GM19043 (cell line): ENCODE measurements at regions not wholly inside any gene's neighbourhood (a gene's known extent, or its start where the extent isn't known, plus 50 kb on each side); places are given as distances from the start of the nearest gene placed in this dataset.
A peak's percentile ranks its signal among the peaks of the same experiment; 100 is the strongest.
"Not testable (repeated sequence)": the region's sequence is repeated elsewhere in the genome, so short reads cannot be mapped to it uniquely, and the experiment has no call there.

ENCODE experiments used
- ATAC-seq: cut with Tn5 transposase; IDR thresholded peaks from one replicate; pipeline ENCODE4 v1.9.1; 2021; ENCODE audit warnings: low read depth; ENCODE audit not compliant: unreplicated experiment

GRCh38 chr12:23337213-23337612 lies 612.3 kb downstream of the SOX5 start:
- no peak for ATAC-seq

- no peak for ATAC-seq
Measured at GRCh38 chr12:23340351-23340750, 609.1 kb downstream of the SOX5 start.

GRCh38 chr12:23342407-23342806 lies 607.1 kb downstream of the SOX5 start:
- no peak for ATAC-seq

GRCh38 chr12:23349564-23349963 lies 599.9 kb downstream of the SOX5 start:
- ATAC-seq, result no peak

GRCh38 chr12:23350808-23351207 lies 598.7 kb downstream of the SOX5 start:
- peak; percentile 90 for ATAC-seq

- no peak for ATAC-seq
Measured at GRCh38 chr12:23352670-23353069, 596.8 kb downstream of the SOX5 start.

- ATAC-seq, result no peak
Measured at GRCh38 chr12:23354800-23355199, 594.7 kb downstream of the SOX5 start.

- no peak for ATAC-seq
Measured at GRCh38 chr12:23356440-23356839, 593.0 kb downstream of the SOX5 start.

- ATAC-seq, result no peak
Measured at GRCh38 chr12:23356927-23357708, 592.4 kb downstream of the SOX5 start.

- ATAC-seq, result no peak
Measured at GRCh38 chr12:23359975-23360701, 589.3 kb downstream of the SOX5 start.

GRCh38 chr12:23361971-23362370 lies 587.5 kb downstream of the SOX5 start:
- ATAC-seq, result no peak

- no peak for ATAC-seq
Measured at GRCh38 chr12:23368590-23368989, 580.9 kb downstream of the SOX5 start.

GRCh38 chr12:23375621-23376020 lies 573.8 kb downstream of the SOX5 start:
- no peak for ATAC-seq

GRCh38 chr12:23376238-23376637 lies 573.2 kb downstream of the SOX5 start:
- no peak for ATAC-seq

GRCh38 chr12:23380419-23381100 lies 568.9 kb downstream of the SOX5 start:
- ATAC-seq, result no peak

GRCh38 chr12:23388898-23389297 lies 560.6 kb downstream of the SOX5 start:
- ATAC-seq, result not testable (repeated sequence)

- ATAC-seq, result not testable (repeated sequence)
Measured at GRCh38 chr12:23389315-23389714, 560.2 kb downstream of the SOX5 start.

GRCh38 chr12:23399402-23399933 lies 550.0 kb downstream of the SOX5 start:
- no peak for ATAC-seq

- no peak for ATAC-seq
Measured at GRCh38 chr12:23415180-23415579, 534.3 kb downstream of the SOX5 start.

GRCh38 chr12:23421556-23421955 lies 527.9 kb downstream of the SOX5 start:
- no peak for ATAC-seq

GRCh38 chr12:23423097-23423687 lies 526.3 kb downstream of the SOX5 start:
- ATAC-seq, result no peak
